CD4-positive, CD25-positive, alpha-beta regulatory T cell (primary cell): ENCODE measurements at regions not wholly inside any gene's neighbourhood (a gene's known extent, or its start where the extent isn't known, plus 50 kb on each side); places are given as distances from the start of the nearest gene placed in this dataset.
A peak's percentile ranks its signal among the peaks of the same experiment; 100 is the strongest.

Source experiments
- ATAC-seq, 2 donors: fragments of 150-1000 bp; cut with Tn5 transposase; one replicate each; pipeline ENCODE4 v1.10.0; 2021; ENCODE audit warnings: low read depth in 2 of 2, moderate number of reproducible peaks in 2 of 2, moderate library complexity in 1 of 2
- DNase-seq, 3 donors: peaks; one replicate each; pipeline versions ENCODE4 v3.0.0 to v3.0.0-alpha.2; 2012 to 2022; ENCODE audit warnings: mixed read lengths in 1 of 3
- H3K27ac ChIP-seq: one replicate; pipeline ENCODE4 v1.7.0; 2013; ENCODE audit warnings: mild to moderate bottlenecking, low read length; ENCODE audit not compliant: insufficient read depth, poor library complexity, severe bottlenecking
- H3K27me3 ChIP-seq: one replicate; pipeline ENCODE4 v1.7.0; 2013; ENCODE audit warnings: low read length; ENCODE audit not compliant: control insufficient read depth, insufficient read depth
- H3K36me3 ChIP-seq: one replicate; pipeline ENCODE4 v1.7.0; 2013; ENCODE audit warnings: mild to moderate bottlenecking, low read length, moderate library complexity; ENCODE audit not compliant: control insufficient read depth, insufficient read depth
- H3K4me1 ChIP-seq: 2 replicates; pipeline ENCODE4 v1.7.0; 2013; ENCODE audit warnings: mild to moderate bottlenecking, low read length; ENCODE audit not compliant: insufficient read depth, control insufficient read depth, poor library complexity, severe bottlenecking
- H3K4me3 ChIP-seq: one replicate; pipeline ENCODE4 v1.7.0; 2013; ENCODE audit warnings: low read depth, mild to moderate bottlenecking, low read length, moderate library complexity
- H3K9me3 ChIP-seq, 2 experiments: 1 replicate in 1 of 2; 2 replicates in 1 of 2; pipeline ENCODE4 v1.7.0; 2013; ENCODE audit warnings: low read length in 2 of 2, mild to moderate bottlenecking in 1 of 2, moderate library complexity in 1 of 2; ENCODE audit not compliant: control insufficient read depth in 2 of 2
- H3K27ac Mint-ChIP-seq, 3 donors: one replicate each; pipeline ENCODE4 v1.8.0; 2020 to 2022; ENCODE audit warnings: mild to moderate bottlenecking in 3 of 3, mixed read lengths in 3 of 3, moderate library complexity in 2 of 3
- H3K27me3 Mint-ChIP-seq: one replicate; pipeline ENCODE4 v1.8.0; 2022; ENCODE audit warnings: mild to moderate bottlenecking, mixed read lengths
- H3K36me3 Mint-ChIP-seq: one replicate; pipeline ENCODE4 v1.8.0; 2020; ENCODE audit warnings: mixed read lengths
- H3K4me1 Mint-ChIP-seq, 4 donors: one replicate each; pipeline ENCODE4 v1.8.0; 2020 to 2022; ENCODE audit warnings: mixed read lengths in 4 of 4, mild to moderate bottlenecking in 1 of 4
- H3K4me3 Mint-ChIP-seq, 4 donors: one replicate each; pipeline ENCODE4 v1.8.0; 2020 to 2022; ENCODE audit warnings: mild to moderate bottlenecking in 4 of 4, mixed read lengths in 4 of 4, moderate library complexity in 3 of 4
- H3K9me3 Mint-ChIP-seq, 7 donors: one replicate each; pipeline ENCODE4 v1.8.0; 2020 to 2022; ENCODE audit warnings: mixed read lengths in 7 of 7, mild to moderate bottlenecking in 3 of 7, moderate library complexity in 2 of 7

DNA sequence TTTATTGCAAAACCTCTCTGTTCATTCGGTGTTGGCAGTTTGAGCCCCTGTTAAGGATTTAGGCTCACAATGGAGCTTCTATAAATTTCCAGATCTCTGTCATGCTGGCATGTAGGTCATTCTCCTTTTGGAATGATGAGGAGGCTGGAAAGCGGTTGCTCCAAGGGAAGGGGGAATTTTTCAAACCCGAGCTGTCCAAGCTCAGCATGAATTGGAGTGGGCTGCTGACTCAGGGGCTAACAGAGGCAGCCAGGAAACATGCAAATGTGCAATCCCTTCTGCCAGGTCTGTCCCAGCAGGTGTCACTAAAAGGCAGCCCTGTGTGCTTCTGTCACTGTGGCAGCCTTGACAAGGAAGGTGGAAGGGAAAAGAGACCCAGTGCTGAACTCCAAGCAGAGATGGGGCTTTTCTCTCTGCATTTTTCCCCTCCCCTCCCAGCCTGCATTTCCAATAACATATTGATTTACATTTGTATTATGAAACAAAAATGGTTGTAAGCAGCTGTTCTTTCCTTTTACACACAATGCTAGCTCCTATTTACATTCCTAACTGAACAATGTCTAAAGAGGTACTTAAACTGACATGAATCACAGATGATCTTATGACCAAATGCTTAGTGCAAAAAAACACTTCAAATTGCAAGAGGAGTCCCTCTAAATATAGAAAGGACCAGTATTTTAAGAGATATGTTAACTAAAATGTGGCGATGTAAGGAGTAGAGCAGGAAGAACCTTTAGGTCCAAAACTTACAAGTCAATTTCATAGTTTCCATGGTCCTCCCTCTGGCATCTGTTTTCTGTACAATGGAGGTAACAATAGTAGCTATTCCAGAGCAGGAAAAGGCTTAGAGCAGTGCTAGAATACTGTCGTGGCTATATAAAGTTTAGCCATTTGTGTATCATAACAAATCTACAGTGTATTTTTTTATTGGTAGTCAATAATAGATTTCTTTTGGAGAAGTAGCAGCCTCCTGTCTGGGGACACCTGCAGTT is 84.5 kb upstream of the ATP10A start:
- no peak for ATAC-seq
- H3K9me3 Mint-ChIP-seq = peaks cover 0 to 6% (median 1%) of the 10 kb centered on the region in 7 donors
- Histone ChIP-seq H3K4me1 (no peaks in the 10 kb centered on the region), H3K27ac (no peak overlapping the region), H3K4me3 (no peak overlapping the region), H3K27me3 (no peaks in the 10 kb centered on the region), H3K9me3 (no peaks in the 10 kb centered on the region), H3K36me3 (no peaks in the 10 kb centered on the region)
- peak overlapping the region in 1 of 3 donors; percentile 42 for H3K27ac Mint-ChIP-seq
- DNase-seq = no peak
- H3K4me3 Mint-ChIP-seq = no peak overlapping the region
- no peaks in the 10 kb centered on the region for H3K36me3 Mint-ChIP-seq
- H3K27me3 Mint-ChIP-seq = no peaks in the 10 kb centered on the region
- H3K4me1 Mint-ChIP-seq = peaks cover 0 to 2% (median 0%) of the 10 kb centered on the region in 4 donors

DNA sequence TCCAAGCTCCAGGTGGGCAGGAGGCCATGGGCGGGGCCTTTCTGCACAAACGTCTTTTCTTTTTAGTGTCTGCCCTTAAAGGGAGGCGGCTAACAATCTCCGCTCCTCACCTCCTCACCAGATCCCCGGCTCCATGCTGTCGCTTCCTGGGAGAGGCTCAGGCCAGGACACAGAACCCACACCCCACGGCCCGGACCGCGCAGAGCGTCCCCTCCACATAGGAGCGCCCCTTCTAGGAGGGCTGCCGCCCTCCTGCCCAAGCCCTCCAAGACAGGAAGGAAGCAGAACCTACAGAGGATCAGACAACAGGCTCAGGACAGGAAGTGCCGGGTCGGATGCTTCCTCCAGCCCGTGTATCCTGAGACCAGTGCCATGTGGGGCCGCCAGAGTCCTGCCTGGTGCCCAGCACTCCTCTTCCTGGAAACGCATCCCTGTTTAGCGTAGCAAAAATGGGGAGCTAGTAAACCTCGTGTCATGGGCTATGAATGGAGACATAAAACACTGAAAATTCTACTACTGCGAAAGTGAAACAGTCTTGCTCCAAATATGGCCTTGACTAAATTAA is 83.2 kb upstream of the ATP10A start:
- ATAC-seq (no peak), DNase-seq (no peak)
- Mint-ChIP-seq H3K4me3 (no peak overlapping the region), H3K9me3 (peaks cover 0 to 1% (median 0%) of the 10 kb centered on the region in 7 donors), H3K36me3 (no peaks in the 10 kb centered on the region), H3K4me1 (peaks cover 0 to 2% (median 0%) of the 10 kb centered on the region in 4 donors), H3K27me3 (no peaks in the 10 kb centered on the region), H3K27ac (no peak overlapping the region)
- H3K4me1 ChIP-seq = no peaks in the 10 kb centered on the region
- no peak overlapping the region for H3K4me3 ChIP-seq
- no peaks in the 10 kb centered on the region for H3K36me3 ChIP-seq
- no peak overlapping the region for H3K27ac ChIP-seq
- no peaks in the 10 kb centered on the region for H3K27me3 ChIP-seq
- H3K9me3 ChIP-seq = no peaks in the 10 kb centered on the region

DNA sequence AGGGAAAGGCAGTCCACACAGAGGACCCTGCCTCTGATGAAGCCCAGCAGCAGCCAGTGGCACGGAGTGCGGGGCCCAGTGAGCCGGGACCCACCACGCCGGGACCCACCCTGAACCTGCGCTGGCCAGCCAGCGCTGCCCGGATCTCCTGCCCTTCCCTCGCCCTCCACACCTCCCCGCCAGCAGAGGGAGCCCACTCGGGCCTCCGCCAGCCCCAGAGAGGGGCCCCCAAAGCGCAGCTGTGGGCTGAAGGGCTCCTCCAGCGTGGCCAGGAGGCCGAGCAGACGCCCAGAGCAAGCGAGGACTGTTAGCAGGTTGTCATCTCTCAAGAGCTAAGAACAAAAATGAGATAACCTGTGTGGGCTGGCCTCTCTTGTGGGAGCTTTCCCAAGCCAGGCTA is 81.3 kb upstream of the ATP10A start:
- Mint-ChIP-seq H3K27me3 (no peaks in the 10 kb centered on the region), H3K9me3 (peaks cover 0 to 1% (median 0%) of the 10 kb centered on the region in 7 donors), H3K4me1 (peaks cover 0 to 2% (median 0%) of the 10 kb centered on the region in 4 donors), H3K27ac (no peak overlapping the region), H3K4me3 (no peak overlapping the region), H3K36me3 (no peaks in the 10 kb centered on the region)
- Histone ChIP-seq H3K4me1 (no peaks in the 10 kb centered on the region), H3K27ac (no peak overlapping the region), H3K27me3 (no peaks in the 10 kb centered on the region), H3K9me3 (no peaks in the 10 kb centered on the region), H3K36me3 (no peaks in the 10 kb centered on the region), H3K4me3 (no peak overlapping the region)
- no peak for DNase-seq
- no peak for ATAC-seq

DNA sequence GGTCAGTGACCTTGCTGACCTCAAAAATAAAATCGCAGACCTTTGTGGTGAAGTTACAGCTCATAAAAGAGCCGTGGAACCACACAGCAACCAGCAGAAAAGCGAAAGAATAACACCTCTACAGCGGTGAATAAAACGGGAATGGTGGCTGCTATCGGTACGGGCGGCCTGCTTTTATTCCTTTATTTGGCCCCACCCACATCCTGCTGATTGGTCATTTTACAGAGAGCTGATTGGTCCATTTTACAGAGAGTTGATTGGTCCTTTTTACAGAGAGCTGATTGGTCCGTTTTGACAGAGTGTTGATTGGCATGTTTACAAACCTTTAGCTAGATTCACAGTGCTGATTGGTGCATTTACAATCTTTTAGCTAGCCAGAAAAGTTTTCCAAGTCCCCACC is 80.7 kb upstream of the ATP10A start:
- no peak overlapping the region for H3K27ac Mint-ChIP-seq
- H3K4me1 ChIP-seq = no peaks in the 10 kb centered on the region

DNA sequence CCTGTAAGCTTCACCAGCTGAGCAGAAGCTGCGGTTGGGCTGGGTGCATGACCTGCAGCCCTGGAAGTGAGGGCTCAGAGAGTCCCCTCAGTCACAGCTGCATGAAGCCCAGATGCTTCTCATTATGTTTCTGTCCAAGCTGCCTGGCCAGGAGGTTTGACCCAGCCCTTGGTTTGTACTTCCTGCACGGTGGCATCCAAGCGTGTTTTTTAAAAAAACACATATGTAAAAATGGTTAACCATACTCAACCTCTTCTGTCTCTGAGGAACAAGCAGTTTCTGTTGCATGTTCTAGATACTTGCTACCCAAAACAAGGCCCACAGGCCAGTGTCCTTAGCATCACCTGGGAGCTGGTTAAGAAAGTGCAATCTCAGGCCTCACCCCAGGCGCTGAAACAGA is 76.0 kb upstream of the ATP10A start:
- no peaks in the 10 kb centered on the region for H3K27me3 ChIP-seq
- H3K9me3 Mint-ChIP-seq = peaks cover 0 to 1% (median 0%) of the 10 kb centered on the region in 7 donors
- no peak overlapping the region for H3K4me3 ChIP-seq
- H3K36me3 Mint-ChIP-seq = no peaks in the 10 kb centered on the region
- no peak overlapping the region for H3K4me3 Mint-ChIP-seq
- H3K4me1 ChIP-seq = no peaks in the 10 kb centered on the region
- no peaks in the 10 kb centered on the region for H3K27me3 Mint-ChIP-seq
- no peak overlapping the region for H3K27ac Mint-ChIP-seq
- H3K36me3 ChIP-seq = no peaks in the 10 kb centered on the region
- H3K4me1 Mint-ChIP-seq = no peaks in the 10 kb centered on the region
- DNase-seq (no peak), ATAC-seq (no peak)
- H3K9me3 ChIP-seq = no peaks in the 10 kb centered on the region
- no peak overlapping the region for H3K27ac ChIP-seq

More for the DNA sequence above, 80.7 kb upstream of the ATP10A start:
- no peaks in the 10 kb centered on the region for H3K36me3 Mint-ChIP-seq
- H3K27me3 ChIP-seq = no peaks in the 10 kb centered on the region
- no peaks in the 10 kb centered on the region for H3K9me3 ChIP-seq
- no peak overlapping the region for H3K27ac ChIP-seq
- no peak overlapping the region for H3K4me3 ChIP-seq
- peaks cover 0 to 2% (median 0%) of the 10 kb centered on the region in 4 donors for H3K4me1 Mint-ChIP-seq
- no peak for ATAC-seq
- H3K9me3 Mint-ChIP-seq = peaks cover 0 to 1% (median 0%) of the 10 kb centered on the region in 7 donors
- H3K4me3 Mint-ChIP-seq = peak overlapping the region in 1 of 4 donors; percentile 11
- H3K27me3 Mint-ChIP-seq = no peaks in the 10 kb centered on the region
- no peaks in the 10 kb centered on the region for H3K36me3 ChIP-seq
- no peak for DNase-seq

DNA sequence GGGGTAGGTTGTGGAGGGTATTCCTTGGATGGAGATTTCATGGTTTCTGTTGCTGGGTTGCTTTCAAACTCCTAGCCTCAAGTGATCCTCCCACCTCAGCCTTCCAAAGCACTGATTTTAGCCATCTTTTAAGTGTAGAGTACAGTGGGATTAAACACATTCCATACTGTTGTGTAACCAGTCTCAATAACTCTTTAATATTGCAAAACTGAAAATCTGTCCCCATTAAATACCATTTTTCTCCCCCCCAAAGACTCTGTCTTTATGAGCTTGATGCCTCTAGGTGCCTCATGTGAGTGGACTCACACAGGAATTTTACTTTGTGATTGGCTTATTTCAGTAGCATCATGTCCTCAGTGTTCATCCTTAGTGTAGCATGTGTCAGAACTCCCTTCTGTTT is 74.7 kb upstream of the ATP10A start:
- H3K4me3 Mint-ChIP-seq = no peak overlapping the region
- DNase-seq (no peak), ATAC-seq (no peak)
- Histone ChIP-seq H3K36me3 (no peaks in the 10 kb centered on the region), H3K4me3 (no peak overlapping the region), H3K4me1 (no peaks in the 10 kb centered on the region), H3K27ac (no peak overlapping the region), H3K27me3 (no peaks in the 10 kb centered on the region), H3K9me3 (no peaks in the 10 kb centered on the region)
- H3K4me1 Mint-ChIP-seq = peaks cover 0 to 6% (median 3%) of the 10 kb centered on the region in 4 donors
- H3K9me3 Mint-ChIP-seq = peaks cover 0 to 3% (median 0%) of the 10 kb centered on the region in 7 donors
- H3K27me3 Mint-ChIP-seq = peaks cover 4% of the 10 kb centered on the region
- H3K27ac Mint-ChIP-seq = no peak overlapping the region
- H3K36me3 Mint-ChIP-seq = no peaks in the 10 kb centered on the region

DNA sequence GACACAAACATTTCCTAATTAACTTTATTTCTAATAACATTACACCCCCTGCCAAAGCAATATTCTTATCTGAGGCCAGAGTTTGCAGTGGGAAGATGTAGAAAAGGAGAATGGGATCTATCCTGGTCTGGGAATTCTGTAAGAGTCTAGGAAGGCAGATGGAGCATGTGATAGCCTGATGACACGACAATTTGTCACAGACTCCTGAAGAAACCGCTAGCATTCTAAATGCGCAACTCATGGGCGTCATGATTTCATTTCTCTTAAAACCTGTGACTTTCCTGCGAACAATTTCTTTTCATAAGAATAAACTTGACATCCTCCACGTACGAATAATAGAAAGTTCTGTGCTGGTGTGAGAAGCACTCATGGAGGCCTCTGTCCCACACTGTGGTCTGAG is 72.9 kb upstream of the ATP10A start:
- Histone ChIP-seq H3K27me3 (no peaks in the 10 kb centered on the region), H3K27ac (no peak overlapping the region), H3K4me3 (no peak overlapping the region), H3K9me3 (no peaks in the 10 kb centered on the region), H3K4me1 (no peaks in the 10 kb centered on the region), H3K36me3 (no peaks in the 10 kb centered on the region)
- H3K4me3 Mint-ChIP-seq = no peak overlapping the region
- H3K4me1 Mint-ChIP-seq = peaks cover 0 to 6% (median 3%) of the 10 kb centered on the region in 4 donors
- no peak for DNase-seq
- no peak overlapping the region for H3K27ac Mint-ChIP-seq
- ATAC-seq = no peak
- peaks cover 0 to 3% (median 0%) of the 10 kb centered on the region in 7 donors for H3K9me3 Mint-ChIP-seq
- H3K27me3 Mint-ChIP-seq = peaks cover 4% of the 10 kb centered on the region
- H3K36me3 Mint-ChIP-seq = no peaks in the 10 kb centered on the region
